Fibroblast of mammary gland (primary cell): ENCODE measurements at regions not wholly inside any gene's neighbourhood (a gene's known extent, or its start where the extent isn't known, plus 50 kb on each side); places are given as distances from the start of the nearest gene placed in this dataset.

Source experiments
- DNase-seq: peaks from one replicate; pipeline ENCODE4 v3.0.0-alpha.2; 2010; ENCODE audit warnings: low read depth
- H3K4me3 ChIP-seq: 2 replicates; pipeline ENCODE4 v1.5.1; 2011; ENCODE audit warnings: low read depth, mild to moderate bottlenecking, low read length, moderate library complexity; ENCODE audit not compliant: control insufficient read depth
- TF ChIP-seq, protein P1 (sequence below): conservative IDR thresholded peaks from 2 replicates; pipeline ENCODE4 v1.5.1; 2011; ENCODE audit warnings: low read depth, low read length, inconsistent platforms; ENCODE audit not compliant: control insufficient read depth, insufficient read depth

- DNase-seq = no peak
- no peak overlapping the region for H3K4me3 ChIP-seq
- TF ChIP-seq, protein P1, sequence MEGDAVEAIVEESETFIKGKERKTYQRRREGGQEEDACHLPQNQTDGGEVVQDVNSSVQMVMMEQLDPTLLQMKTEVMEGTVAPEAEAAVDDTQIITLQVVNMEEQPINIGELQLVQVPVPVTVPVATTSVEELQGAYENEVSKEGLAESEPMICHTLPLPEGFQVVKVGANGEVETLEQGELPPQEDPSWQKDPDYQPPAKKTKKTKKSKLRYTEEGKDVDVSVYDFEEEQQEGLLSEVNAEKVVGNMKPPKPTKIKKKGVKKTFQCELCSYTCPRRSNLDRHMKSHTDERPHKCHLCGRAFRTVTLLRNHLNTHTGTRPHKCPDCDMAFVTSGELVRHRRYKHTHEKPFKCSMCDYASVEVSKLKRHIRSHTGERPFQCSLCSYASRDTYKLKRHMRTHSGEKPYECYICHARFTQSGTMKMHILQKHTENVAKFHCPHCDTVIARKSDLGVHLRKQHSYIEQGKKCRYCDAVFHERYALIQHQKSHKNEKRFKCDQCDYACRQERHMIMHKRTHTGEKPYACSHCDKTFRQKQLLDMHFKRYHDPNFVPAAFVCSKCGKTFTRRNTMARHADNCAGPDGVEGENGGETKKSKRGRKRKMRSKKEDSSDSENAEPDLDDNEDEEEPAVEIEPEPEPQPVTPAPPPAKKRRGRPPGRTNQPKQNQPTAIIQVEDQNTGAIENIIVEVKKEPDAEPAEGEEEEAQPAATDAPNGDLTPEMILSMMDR = no peak
Observed at GRCh38 chr6:55632953-55633352, 54.0 kb upstream of the HMGCLL1 start.
